ENCODE measurements at regions not wholly inside any gene's neighbourhood (a gene's known extent, or its start where the extent isn't known, plus 50 kb on each side); places are given as distances from the start of the nearest gene placed in this dataset.
"Not testable (repeated sequence)": the region's sequence is repeated elsewhere in the genome, so short reads cannot be mapped to it uniquely, and the experiment has no call there.

DNA sequence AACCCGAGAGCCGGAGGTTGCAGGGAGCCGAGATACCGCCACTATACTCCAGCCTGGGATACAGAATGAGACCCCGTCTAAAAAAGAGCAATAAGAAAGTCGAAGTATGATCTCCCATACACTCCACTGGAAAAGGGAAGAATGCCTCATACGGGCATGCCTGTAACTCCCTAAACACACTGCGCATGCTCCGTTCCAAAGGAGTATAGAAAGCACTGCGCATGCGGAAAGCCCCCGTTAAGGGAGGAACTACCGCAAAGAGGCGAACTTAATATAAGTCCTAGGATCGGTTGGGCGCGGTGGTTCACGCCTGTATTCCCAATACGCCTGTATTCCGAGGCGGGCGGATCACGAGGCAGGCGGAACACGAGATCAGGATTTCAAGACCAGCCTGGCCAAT lies 313.1 kb upstream of the ERCC4 start:
- Mint-ChIP-seq H3K4me3 (ENCODE audit: low read depth) (no peak overlapping the region), H3K27me3 (ENCODE audit: low read depth) (no peaks in the 10 kb centered on the region), H3K4me1 (ENCODE audit: low read depth) (no peaks in the 10 kb centered on the region), H3K36me3 (ENCODE audit: low read depth) (no peaks in the 10 kb centered on the region), H3K9me3 (peaks cover 28% of the 10 kb centered on the region), H3K27ac (no peak overlapping the region)
- intact Hi-C loops (cut with micrococcal nuclease), result no loop called here
- no peak for DNase-seq (ENCODE audit: low spot score)

DNA sequence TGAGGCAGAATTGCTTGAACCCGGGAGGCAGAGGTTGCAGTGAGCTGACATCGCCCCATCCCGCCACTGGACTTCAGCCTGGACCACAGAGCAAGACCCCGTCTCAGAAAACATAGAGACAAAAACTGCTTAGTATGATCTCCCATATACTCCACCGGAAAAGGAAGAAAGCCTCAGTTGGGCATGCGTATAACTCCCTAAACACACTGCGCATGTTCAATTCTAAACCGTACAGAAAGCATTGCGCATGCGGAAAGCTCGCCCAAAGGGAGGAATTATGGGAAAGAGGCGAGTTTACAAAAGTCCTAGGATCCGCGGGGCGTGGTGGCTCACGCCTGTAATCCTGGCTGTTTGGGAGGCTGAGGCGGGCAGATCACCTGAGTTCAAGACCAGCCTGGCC lies 312.7 kb upstream of the ERCC4 start:
- Mint-ChIP-seq H3K4me1 (ENCODE audit: low read depth) (no peaks in the 10 kb centered on the region), H3K36me3 (ENCODE audit: low read depth) (no peaks in the 10 kb centered on the region), H3K27me3 (ENCODE audit: low read depth) (no peaks in the 10 kb centered on the region), H3K9me3 (peaks cover 28% of the 10 kb centered on the region), H3K27ac (no peak overlapping the region), H3K4me3 (ENCODE audit: low read depth) (no peak overlapping the region)
- DNase-seq (ENCODE audit: low spot score), result no peak
- intact Hi-C loops (cut with micrococcal nuclease), result no loop called here

DNA sequence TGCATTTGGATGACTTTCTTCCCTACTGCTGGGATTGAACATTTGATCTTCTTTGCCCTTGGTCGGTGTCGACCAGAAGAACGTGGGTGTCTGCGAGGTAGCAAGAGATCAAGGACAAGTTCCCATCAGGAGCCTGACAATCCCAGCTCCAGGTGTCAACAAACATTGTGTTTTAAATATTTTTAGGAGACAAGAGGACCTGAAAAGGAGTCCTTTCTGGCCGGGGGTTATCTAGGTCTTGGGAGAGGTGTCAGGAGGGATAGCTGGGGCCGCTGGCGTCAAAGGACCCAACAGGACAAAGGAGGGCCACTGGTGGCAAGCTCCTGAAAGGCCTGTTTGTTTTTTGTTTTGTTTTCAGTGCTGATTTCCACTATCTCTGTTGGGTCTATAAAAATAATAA lies 308.4 kb upstream of the ERCC4 start:
- Mint-ChIP-seq H3K27me3 (ENCODE audit: low read depth) (no peaks in the 10 kb centered on the region), H3K4me1 (ENCODE audit: low read depth) (no peaks in the 10 kb centered on the region), H3K27ac (no peak overlapping the region), H3K4me3 (ENCODE audit: low read depth) (no peak overlapping the region), H3K36me3 (ENCODE audit: low read depth) (no peaks in the 10 kb centered on the region), H3K9me3 (peaks cover 28% of the 10 kb centered on the region)
- intact Hi-C loops (cut with micrococcal nuclease), result no loop called here
- DNase-seq (ENCODE audit: low spot score), result no peak

DNA sequence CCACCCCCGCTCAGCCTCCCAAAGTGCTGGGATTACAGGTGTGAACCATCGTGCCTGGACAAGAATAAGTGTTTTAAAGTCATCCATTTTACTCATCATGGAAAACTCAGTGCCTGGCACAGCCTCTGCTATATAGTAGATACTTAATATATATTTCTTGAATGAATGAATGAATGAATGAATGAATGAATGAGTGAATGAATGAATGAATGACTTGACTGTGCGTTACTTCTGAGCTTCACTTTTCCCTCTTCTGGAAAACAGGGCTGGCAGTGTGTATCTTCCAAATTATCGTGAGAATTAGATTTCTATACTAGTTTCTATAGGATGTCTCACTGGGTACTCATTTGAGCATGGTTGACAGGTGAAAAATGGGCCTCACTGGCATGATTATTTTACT lies 307.3 kb upstream of the ERCC4 start:
- Mint-ChIP-seq H3K27ac (no peak overlapping the region), H3K4me3 (ENCODE audit: low read depth) (no peak overlapping the region), H3K36me3 (ENCODE audit: low read depth) (no peaks in the 10 kb centered on the region), H3K9me3 (peaks cover 19% of the 10 kb centered on the region), H3K4me1 (ENCODE audit: low read depth) (no peaks in the 10 kb centered on the region), H3K27me3 (ENCODE audit: low read depth) (no peaks in the 10 kb centered on the region)
- intact Hi-C loops (cut with micrococcal nuclease), result no loop called here
- no peak for DNase-seq (ENCODE audit: low spot score)

DNA sequence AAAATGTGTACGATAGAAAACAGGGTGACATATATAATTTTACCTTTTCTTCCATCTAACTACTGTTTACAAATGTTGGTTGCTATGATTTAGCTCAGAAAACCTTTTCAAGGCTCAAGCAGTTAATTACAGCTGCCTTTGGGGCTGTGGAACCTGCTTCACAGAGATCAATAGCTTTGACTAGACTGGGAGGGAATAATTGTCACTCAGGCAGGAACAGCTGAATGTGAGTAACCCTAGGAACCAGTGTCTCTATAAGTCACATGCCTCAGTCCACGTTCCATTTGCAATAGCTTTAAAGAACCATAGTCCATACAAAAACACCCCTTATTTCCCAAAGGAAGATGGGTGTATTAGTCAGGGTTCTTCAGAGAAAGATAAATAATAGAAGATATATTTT lies 306.8 kb upstream of the ERCC4 start:
- DNase-seq (ENCODE audit: low spot score), result no peak
- Mint-ChIP-seq H3K27me3 (ENCODE audit: low read depth) (no peaks in the 10 kb centered on the region), H3K9me3 (peaks cover 18% of the 10 kb centered on the region), H3K4me1 (ENCODE audit: low read depth) (no peaks in the 10 kb centered on the region), H3K36me3 (ENCODE audit: low read depth) (no peaks in the 10 kb centered on the region), H3K4me3 (ENCODE audit: low read depth) (no peak overlapping the region), H3K27ac (no peak overlapping the region)
- intact Hi-C loops (cut with micrococcal nuclease), result no loop called here

DNA sequence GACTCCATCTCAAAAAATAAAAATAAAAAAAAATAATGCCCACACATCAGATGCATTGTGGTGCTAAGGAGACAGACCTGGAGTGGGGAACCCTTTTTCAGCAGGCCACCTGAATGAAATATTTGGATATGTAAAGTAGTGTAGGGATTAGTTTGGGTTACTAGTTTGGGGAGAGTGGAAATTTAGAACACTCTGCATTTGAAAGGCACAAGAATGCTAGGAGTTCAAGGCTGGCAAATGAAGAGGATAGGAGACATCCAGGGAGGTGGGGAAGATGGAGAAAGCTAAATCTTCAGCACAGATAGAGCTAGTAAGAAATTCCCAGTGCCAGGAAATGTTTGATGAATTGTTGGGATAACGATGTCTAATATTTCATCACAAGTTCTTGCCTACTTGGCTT lies 298.3 kb upstream of the ERCC4 start:
- intact Hi-C loops (cut with micrococcal nuclease), result no loop called here
- H3K9me3 Mint-ChIP-seq, result no peaks in the 10 kb centered on the region
- no peaks in the 10 kb centered on the region for H3K27me3 Mint-ChIP-seq (ENCODE audit: low read depth)
- no peaks in the 10 kb centered on the region for H3K36me3 Mint-ChIP-seq (ENCODE audit: low read depth)
- H3K4me1 Mint-ChIP-seq (ENCODE audit: low read depth), result no peaks in the 10 kb centered on the region
- no peak for DNase-seq (ENCODE audit: low spot score)
- no peak overlapping the region for H3K4me3 Mint-ChIP-seq (ENCODE audit: low read depth)
- H3K27ac Mint-ChIP-seq, result no peak overlapping the region

DNA sequence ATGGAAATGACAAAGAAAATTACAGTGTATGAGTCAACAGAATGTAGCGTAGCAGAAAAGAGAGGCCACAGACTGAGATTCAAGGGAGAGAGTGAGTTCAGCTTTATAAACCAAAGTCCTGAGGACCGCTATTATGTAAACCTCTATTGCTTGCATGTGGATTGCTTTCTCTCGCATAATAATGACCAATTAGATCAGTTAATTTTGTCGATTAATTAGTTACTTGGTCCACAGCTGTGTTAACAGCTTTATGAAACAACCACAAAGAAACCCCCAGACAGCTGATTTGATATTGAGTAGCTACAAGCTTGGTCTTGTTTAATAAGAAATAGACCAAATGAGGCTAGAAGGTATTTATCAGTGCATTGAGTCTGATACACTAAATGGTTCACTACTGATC lies 291.8 kb upstream of the ERCC4 start:
- Mint-ChIP-seq H3K27me3 (ENCODE audit: low read depth) (no peaks in the 10 kb centered on the region), H3K4me3 (ENCODE audit: low read depth) (no peak overlapping the region), H3K36me3 (ENCODE audit: low read depth) (no peaks in the 10 kb centered on the region), H3K27ac (no peak overlapping the region), H3K4me1 (ENCODE audit: low read depth) (no peaks in the 10 kb centered on the region), H3K9me3 (no peaks in the 10 kb centered on the region)
- DNase-seq (ENCODE audit: low spot score), result no peak
- intact Hi-C loops (cut with micrococcal nuclease), result no loop called here

DNA sequence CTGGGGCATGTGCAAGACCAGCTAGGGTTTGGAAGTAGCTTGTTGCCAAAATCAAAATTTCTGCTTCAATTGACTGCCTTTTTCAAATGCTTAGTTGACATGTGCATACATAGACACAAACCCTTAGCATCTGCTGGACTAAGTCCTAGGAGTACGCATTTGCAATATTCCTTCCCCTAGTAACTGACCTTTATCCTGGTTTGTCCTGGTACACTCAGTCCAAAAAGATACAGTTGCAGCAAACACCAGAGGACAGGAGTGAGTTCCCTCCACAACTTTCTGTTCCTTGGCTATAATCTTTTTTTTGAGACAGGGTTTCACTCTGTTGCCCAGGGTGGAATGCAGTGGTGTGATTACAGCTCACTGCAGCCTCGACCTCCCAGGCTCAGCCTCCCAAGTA lies 290.2 kb upstream of the ERCC4 start:
- H3K4me1 Mint-ChIP-seq (ENCODE audit: low read depth), result no peaks in the 10 kb centered on the region
- H3K27ac Mint-ChIP-seq, result no peak overlapping the region
- intact Hi-C loops (cut with micrococcal nuclease), result no loop called here
- no peak for DNase-seq (ENCODE audit: low spot score)
- no peak overlapping the region for H3K4me3 Mint-ChIP-seq (ENCODE audit: low read depth)
- peaks cover under 1% of the 10 kb centered on the region for H3K9me3 Mint-ChIP-seq
- no peaks in the 10 kb centered on the region for H3K27me3 Mint-ChIP-seq (ENCODE audit: low read depth)
- H3K36me3 Mint-ChIP-seq (ENCODE audit: low read depth), result no peaks in the 10 kb centered on the region

DNA sequence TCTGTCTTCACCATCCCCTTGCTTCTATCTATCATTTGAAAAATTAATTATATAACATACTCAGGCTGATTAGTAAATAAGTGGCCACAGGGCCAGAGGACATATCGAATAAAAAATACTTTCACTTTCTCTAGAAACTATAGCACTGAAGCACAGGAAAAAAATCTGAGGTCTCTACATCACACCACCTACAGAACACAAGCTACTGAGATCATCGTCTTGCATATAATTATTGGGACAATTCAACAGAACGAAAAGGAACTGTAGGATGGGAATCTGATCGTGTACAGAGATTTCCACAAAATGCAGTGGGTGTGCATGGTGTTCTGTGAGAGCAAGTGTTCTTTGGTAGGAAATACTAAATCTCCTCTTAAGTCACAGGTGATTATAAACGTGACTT lies 289.6 kb upstream of the ERCC4 start:
- Mint-ChIP-seq H3K4me3 (ENCODE audit: low read depth) (no peak overlapping the region), H3K36me3 (ENCODE audit: low read depth) (no peaks in the 10 kb centered on the region), H3K27ac (no peak overlapping the region), H3K27me3 (ENCODE audit: low read depth) (no peaks in the 10 kb centered on the region), H3K9me3 (peaks cover 7% of the 10 kb centered on the region), H3K4me1 (ENCODE audit: low read depth) (no peaks in the 10 kb centered on the region)
- no peak for DNase-seq (ENCODE audit: low spot score)
- intact Hi-C loops (cut with micrococcal nuclease), result no loop called here

DNA sequence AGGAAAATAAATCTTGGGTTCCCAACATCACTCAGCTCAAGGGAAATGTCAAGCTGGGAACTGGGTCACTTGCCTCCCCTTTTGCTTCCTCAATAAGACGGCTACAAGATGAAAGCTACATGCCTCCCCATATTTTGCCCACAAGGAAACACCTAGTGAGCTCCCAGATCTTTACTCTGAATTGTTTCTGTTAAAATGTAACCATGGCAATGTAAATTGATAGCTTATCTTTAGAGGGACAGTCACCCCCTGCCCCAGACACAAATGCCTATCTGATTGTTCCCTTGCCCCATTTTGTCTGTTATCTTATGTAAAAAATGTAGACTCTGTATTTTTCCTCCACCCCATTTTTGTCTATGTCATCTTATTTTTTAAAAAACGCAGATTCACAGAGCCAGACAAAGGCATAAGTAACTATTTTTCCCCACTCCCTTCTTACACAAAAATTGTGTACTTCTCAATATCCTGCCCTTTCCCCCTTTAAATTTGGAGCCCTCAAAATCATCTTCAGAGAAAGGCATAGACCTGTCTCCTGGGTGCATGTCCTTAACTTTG lies 288.7 kb upstream of the ERCC4 start:
- no peak for DNase-seq (ENCODE audit: low spot score)
- H3K9me3 Mint-ChIP-seq, result peaks cover 12% of the 10 kb centered on the region
- H3K4me3 Mint-ChIP-seq (ENCODE audit: low read depth), result no peak overlapping the region
- H3K4me1 Mint-ChIP-seq (ENCODE audit: low read depth), result no peaks in the 10 kb centered on the region
- H3K27me3 Mint-ChIP-seq (ENCODE audit: low read depth), result no peaks in the 10 kb centered on the region
- intact Hi-C loops (cut with micrococcal nuclease), result no loop called here
- H3K27ac Mint-ChIP-seq, result no peak overlapping the region
- no peaks in the 10 kb centered on the region for H3K36me3 Mint-ChIP-seq (ENCODE audit: low read depth)

DNA sequence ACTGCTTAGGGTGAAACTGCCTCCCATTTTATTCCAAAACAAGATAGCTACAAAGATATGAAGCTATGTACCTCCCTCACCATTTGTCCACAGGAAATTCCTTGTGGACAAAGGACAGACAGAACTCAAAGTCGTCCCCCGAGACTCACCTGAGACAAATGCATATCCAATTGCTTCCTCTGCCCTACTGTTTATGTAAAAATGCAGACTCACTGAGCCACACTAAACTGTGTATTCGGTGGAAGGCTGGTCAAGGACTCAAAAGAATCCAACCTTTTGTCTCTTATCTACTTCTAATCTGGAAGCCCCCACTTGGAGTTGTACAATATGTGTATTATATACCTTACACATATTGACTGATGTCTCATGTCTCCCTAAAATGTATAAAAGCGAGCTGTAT lies 288.0 kb upstream of the ERCC4 start:
- no peak overlapping the region for H3K27ac Mint-ChIP-seq
- intact Hi-C loops (cut with micrococcal nuclease), result no loop called here
- no peaks in the 10 kb centered on the region for H3K4me1 Mint-ChIP-seq (ENCODE audit: low read depth)
- H3K9me3 Mint-ChIP-seq, result peaks cover 16% of the 10 kb centered on the region
- no peak overlapping the region for H3K4me3 Mint-ChIP-seq (ENCODE audit: low read depth)
- H3K27me3 Mint-ChIP-seq (ENCODE audit: low read depth), result no peaks in the 10 kb centered on the region
- H3K36me3 Mint-ChIP-seq (ENCODE audit: low read depth), result no peaks in the 10 kb centered on the region
- DNase-seq (ENCODE audit: low spot score), result no peak

DNA sequence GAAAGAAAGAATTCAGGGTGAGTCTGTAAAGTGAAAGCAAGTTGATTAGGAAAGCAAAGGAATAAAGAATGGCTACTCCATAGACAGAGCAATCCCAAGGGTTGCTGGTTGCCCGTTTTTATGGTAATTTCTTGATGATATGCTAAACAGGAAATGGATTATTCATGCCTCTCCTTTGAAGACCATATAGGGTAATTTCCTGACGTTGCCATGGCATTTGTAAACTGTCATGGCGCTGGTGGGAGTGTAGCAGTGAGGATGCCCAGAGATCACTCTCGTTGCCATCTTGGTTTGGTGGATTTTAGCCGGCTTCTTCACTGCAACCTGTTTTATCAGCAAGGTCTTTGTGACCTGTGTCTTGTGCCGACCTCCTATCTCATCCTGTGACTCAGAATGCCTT lies 287.4 kb upstream of the ERCC4 start:
- peaks cover 16% of the 10 kb centered on the region for H3K9me3 Mint-ChIP-seq
- H3K27ac Mint-ChIP-seq; DNase-seq (ENCODE audit: low spot score); H3K4me1 Mint-ChIP-seq (ENCODE audit: low read depth); H3K36me3 Mint-ChIP-seq (ENCODE audit: low read depth); H3K4me3 Mint-ChIP-seq (ENCODE audit: low read depth); H3K27me3 Mint-ChIP-seq (ENCODE audit: low read depth); intact Hi-C loops (cut with micrococcal nuclease): not testable (repeated sequence)

DNA sequence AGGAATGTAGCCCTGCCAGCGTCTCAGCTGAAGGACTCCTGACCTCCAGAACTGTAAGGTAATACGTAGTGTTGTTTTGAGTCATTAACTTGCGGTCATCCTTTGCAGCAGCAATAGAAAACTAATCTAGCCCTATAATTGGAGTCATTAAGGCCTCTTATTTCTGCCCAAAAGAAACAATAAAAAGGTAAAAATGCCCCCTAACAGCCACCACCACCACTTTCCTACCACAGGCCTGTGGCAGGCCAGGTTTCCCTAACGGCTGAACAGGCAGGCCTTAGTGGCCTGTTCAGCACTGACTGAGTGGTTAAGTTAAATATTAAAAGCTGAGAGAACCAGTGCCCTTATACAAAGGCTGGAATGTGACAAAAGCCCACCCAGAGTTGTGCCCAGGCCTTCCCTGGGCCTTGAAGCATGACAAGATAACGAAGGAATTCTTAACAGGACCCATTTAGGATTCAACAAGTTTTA lies 286.5 kb upstream of the ERCC4 start:
- Mint-ChIP-seq H3K4me3 (ENCODE audit: low read depth) (no peak overlapping the region), H3K27me3 (ENCODE audit: low read depth) (no peaks in the 10 kb centered on the region), H3K27ac (no peak overlapping the region), H3K4me1 (ENCODE audit: low read depth) (no peaks in the 10 kb centered on the region), H3K36me3 (ENCODE audit: low read depth) (no peaks in the 10 kb centered on the region), H3K9me3 (peaks cover 20% of the 10 kb centered on the region)
- no peak for DNase-seq (ENCODE audit: low spot score)
- intact Hi-C loops (cut with micrococcal nuclease), result no loop called here

DNA sequence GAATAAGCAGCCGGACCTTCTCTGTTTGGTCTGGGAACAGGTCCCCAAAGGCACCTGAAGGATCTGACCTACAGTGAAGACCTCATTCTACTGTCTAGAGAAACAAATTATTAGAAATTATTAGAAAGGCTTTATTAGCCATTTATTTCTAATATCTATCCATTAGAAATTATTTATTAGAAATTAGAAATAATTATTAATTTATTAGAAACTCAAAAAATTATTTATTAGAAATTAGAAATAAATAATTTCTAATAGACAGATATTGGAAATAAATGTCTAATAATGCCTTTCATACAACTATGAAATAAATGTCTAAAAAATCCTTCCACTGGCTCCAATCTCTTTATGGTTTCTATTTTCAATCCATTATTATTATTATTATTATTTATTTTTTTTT lies 285.7 kb upstream of the ERCC4 start:
- no peaks in the 10 kb centered on the region for H3K27me3 Mint-ChIP-seq (ENCODE audit: low read depth)
- intact Hi-C loops (cut with micrococcal nuclease), result no loop called here
- no peaks in the 10 kb centered on the region for H3K4me1 Mint-ChIP-seq (ENCODE audit: low read depth)
- DNase-seq (ENCODE audit: low spot score), result no peak
- peaks cover 21% of the 10 kb centered on the region for H3K9me3 Mint-ChIP-seq
- no peak overlapping the region for H3K27ac Mint-ChIP-seq
- H3K4me3 Mint-ChIP-seq (ENCODE audit: low read depth), result no peak overlapping the region
- no peaks in the 10 kb centered on the region for H3K36me3 Mint-ChIP-seq (ENCODE audit: low read depth)
